Breast epithelium (tissue), 3 donors: ENCODE measurements at regions not wholly inside any gene's neighbourhood (a gene's known extent, or its start where the extent isn't known, plus 50 kb on each side); places are given as distances from the start of the nearest gene placed in this dataset.

Source experiments
- POLR2A ChIP-seq: fragments of 450-650 bp; IDR thresholded peaks from one replicate; pipeline ENCODE4 v1.6.1; 2016; ENCODE audit warnings: antibody characterized with exemption, mild to moderate bottlenecking, moderate library complexity
- TF ChIP-seq, protein P1 (sequence below), 3 donors: fragments of 450-650 bp; IDR thresholded peaks; one replicate each; pipeline ENCODE4 v1.5.1; 2016 to 2017; ENCODE audit warnings: antibody characterized with exemption in 3 of 3, mild to moderate bottlenecking in 3 of 3, moderate library complexity in 3 of 3

DNA sequence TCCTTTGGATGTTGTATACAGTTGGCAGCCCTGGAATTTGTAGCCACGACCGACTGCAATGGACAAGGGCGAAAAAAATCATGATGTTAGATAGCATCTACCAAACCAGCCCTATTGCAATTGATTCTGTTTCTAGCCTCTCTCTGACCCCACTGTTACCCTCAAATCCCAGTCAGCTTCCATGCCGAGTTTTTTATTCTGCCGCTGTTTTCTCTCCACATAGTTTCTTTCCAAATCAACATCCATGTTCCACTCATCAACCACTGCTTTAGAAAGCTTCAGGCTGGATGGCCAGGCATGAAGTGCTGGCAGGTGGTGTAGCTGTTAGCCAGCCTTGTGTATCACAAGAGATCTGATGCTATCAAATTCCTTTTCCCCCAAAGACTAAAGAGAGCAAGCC lies 272.8 kb downstream of the FIGN start:
- no peak for TF ChIP-seq POLR2A
- TF ChIP-seq, protein P1, sequence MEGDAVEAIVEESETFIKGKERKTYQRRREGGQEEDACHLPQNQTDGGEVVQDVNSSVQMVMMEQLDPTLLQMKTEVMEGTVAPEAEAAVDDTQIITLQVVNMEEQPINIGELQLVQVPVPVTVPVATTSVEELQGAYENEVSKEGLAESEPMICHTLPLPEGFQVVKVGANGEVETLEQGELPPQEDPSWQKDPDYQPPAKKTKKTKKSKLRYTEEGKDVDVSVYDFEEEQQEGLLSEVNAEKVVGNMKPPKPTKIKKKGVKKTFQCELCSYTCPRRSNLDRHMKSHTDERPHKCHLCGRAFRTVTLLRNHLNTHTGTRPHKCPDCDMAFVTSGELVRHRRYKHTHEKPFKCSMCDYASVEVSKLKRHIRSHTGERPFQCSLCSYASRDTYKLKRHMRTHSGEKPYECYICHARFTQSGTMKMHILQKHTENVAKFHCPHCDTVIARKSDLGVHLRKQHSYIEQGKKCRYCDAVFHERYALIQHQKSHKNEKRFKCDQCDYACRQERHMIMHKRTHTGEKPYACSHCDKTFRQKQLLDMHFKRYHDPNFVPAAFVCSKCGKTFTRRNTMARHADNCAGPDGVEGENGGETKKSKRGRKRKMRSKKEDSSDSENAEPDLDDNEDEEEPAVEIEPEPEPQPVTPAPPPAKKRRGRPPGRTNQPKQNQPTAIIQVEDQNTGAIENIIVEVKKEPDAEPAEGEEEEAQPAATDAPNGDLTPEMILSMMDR (IDR thresholded peaks at IDR 0.05), result no peak
